PC-9 (cell line): ENCODE measurements at regions not wholly inside any gene's neighbourhood (a gene's known extent, or its start where the extent isn't known, plus 50 kb on each side); places are given as distances from the start of the nearest gene placed in this dataset.

Source experiments
- BruUV-seq: library from RNA; stranded (reverse); fragments of 400-500 nt; replicated peaks from 2 replicates; lab custom pipeline; 2021; lab: Mats Ljungman, UMichigan
- CTCF ChIA-PET: fragments of 300-600 bp; sonication (Branson Sonifier 250); formaldehyde crosslinking; loops from one replicate; lab custom pipeline; 2022; ENCODE audit warnings: antibody characterized with exemption; lab: Charles Lee
- POLR2A ChIA-PET: fragments of 300-600 bp; sonication (Branson Sonifier 250); formaldehyde crosslinking; loops from one replicate; lab custom pipeline; 2022; ENCODE audit warnings: antibody characterized with exemption; ENCODE audit not compliant: unreplicated experiment; lab: Charles Lee
- DNase-seq, 2 experiments: peaks; one replicate each; pipeline versions ENCODE4 v3.0.0 to v3.0.0-alpha.2; 2015 to 2022; ENCODE audit warnings: mixed read lengths in 1 of 2
- H2AFZ ChIP-seq: fragments of 200-600 bp; sonication (generic); 2 replicates; pipeline ENCODE4 v1.8.1; 2017; ENCODE audit warnings: antibody characterized with exemption
- H3F3A ChIP-seq: fragments of 200-600 bp; sonication (generic); 2 replicates; pipeline ENCODE4 v1.8.1; 2017; ENCODE audit warnings: antibody characterized with exemption, mild to moderate bottlenecking, low read depth; ENCODE audit not compliant: insufficient read depth
- H3K27ac ChIP-seq: fragments of 200-600 bp; sonication (generic); 2 replicates; pipeline ENCODE4 v1.6.1; 2016; ENCODE audit warnings: mixed run types
- H3K27me3 ChIP-seq: fragments of 200-600 bp; sonication (generic); 2 replicates; pipeline ENCODE4 v1.6.1; 2016; ENCODE audit warnings: low read depth, mixed run types; ENCODE audit not compliant: insufficient read depth
- H3K36me3 ChIP-seq: fragments of 200-600 bp; sonication (generic); 2 replicates; pipeline ENCODE4 v1.6.1; 2016; ENCODE audit warnings: low read depth, mixed run types
- H3K4me1 ChIP-seq: fragments of 200-600 bp; sonication (generic); replicated peaks from 2 replicates; pipeline ENCODE4 v1.6.1; 2016; ENCODE audit warnings: mixed run types; ENCODE audit not compliant: insufficient read depth
- H3K4me2 ChIP-seq: fragments of 200-600 bp; sonication (generic); 2 replicates; pipeline ENCODE4 v1.6.1; 2017; ENCODE audit warnings: mixed run types
- H3K4me3 ChIP-seq: fragments of 200-600 bp; sonication (generic); 2 replicates; pipeline ENCODE4 v1.6.1; 2016; ENCODE audit warnings: mixed run types
- H3K79me2 ChIP-seq: fragments of 200-600 bp; sonication (generic); 2 replicates; pipeline ENCODE4 v1.6.1; 2017; ENCODE audit warnings: low read depth, mixed run types
- H3K9me2 ChIP-seq: fragments of 200-600 bp; sonication (generic); 2 replicates; pipeline ENCODE4 v1.8.1; 2017; ENCODE audit warnings: mild to moderate bottlenecking; ENCODE audit not compliant: insufficient read depth
- H3K9me3 ChIP-seq: fragments of 200-600 bp; sonication (generic); 2 replicates; pipeline ENCODE4 v1.8.1; 2016; ENCODE audit warnings: low read depth; ENCODE audit not compliant: insufficient read depth
- H4K20me1 ChIP-seq: fragments of 200-600 bp; sonication (generic); 2 replicates; pipeline ENCODE4 v1.8.1; 2017; ENCODE audit not compliant: insufficient read depth
- CTCF ChIP-seq: fragments of 200-600 bp; sonication (generic); conservative IDR thresholded peaks from 2 replicates; pipeline ENCODE4 v1.6.1; 2017; ENCODE audit warnings: mixed run types, antibody characterized with exemption, mild to moderate bottlenecking, moderate library complexity
- EZH2 ChIP-seq: fragments of 200-600 bp; sonication (generic); IDR thresholded peaks from 2 replicates; pipeline ENCODE4 v1.8.0; 2017; ENCODE audit warnings: antibody characterized with exemption, low read depth
- intact Hi-C: fragments of 100-400 bp; cut with micrococcal nuclease; formaldehyde crosslinking; loops from one replicate; pipeline ENCODE4 v1.10.0; 2022; ENCODE audit not compliant: unreplicated experiment

- POLR2A ChIA-PET, result no interaction called here
Measured at GRCh38 chr12:24015833-24016160, 66.3 kb upstream of the SOX5 start.

GRCh38 chr12:24014915-24015832 lies 65.7 kb upstream of the SOX5 start:
- H3K9me3 ChIP-seq, result no peaks in the 10 kb centered on the region
- H3K27me3 ChIP-seq, result peaks cover 17% of the 10 kb centered on the region; the same call in 1 of the 2 replicates
- no TSS peak for BruUV-seq
- no peaks in the 10 kb centered on the region for H3F3A ChIP-seq
- ChIA-PET CTCF (no interaction called here), POLR2A (interaction anchor here (0.7 kb wide), 1 partner anchor 1586 kb away, joined by 10 read pairs; no protein-coding TSS in a partner anchor)
- H3K36me3 ChIP-seq, result no peaks in the 10 kb centered on the region
- no peak for DNase-seq
- intact Hi-C loops, result no loop called here
- no peak overlapping the region for H3K27ac ChIP-seq
- H3K4me3 ChIP-seq, result no peak overlapping the region
- H3K79me2 ChIP-seq, result no peaks in the 10 kb centered on the region
- no peaks in the 10 kb centered on the region; the same call in 1 of the 2 replicates for H3K9me2 ChIP-seq
- no peaks in the 10 kb centered on the region for H4K20me1 ChIP-seq
- H3K4me2 ChIP-seq, result no peak overlapping the region
- TF ChIP-seq CTCF (no peak), EZH2 (no peak)
- no peak overlapping the region for H2AFZ ChIP-seq
- no peaks in the 10 kb centered on the region for H3K4me1 ChIP-seq

More at GRCh38 chr12:24015833-24016160, 66.3 kb upstream of the SOX5 start:
- TF ChIP-seq CTCF, result no peak
- no peak for TF ChIP-seq EZH2
- Histone ChIP-seq H3K4me1 (no peaks in the 10 kb centered on the region), H3K27me3 (peaks cover 17% of the 10 kb centered on the region; the same call in 1 of the 2 replicates), H3K9me2 (no peaks in the 10 kb centered on the region), H3K79me2 (no peaks in the 10 kb centered on the region), H2AFZ (no peak overlapping the region), H3K36me3 (no peaks in the 10 kb centered on the region), H3K27ac (no peak overlapping the region), H4K20me1 (no peaks in the 10 kb centered on the region), H3K9me3 (no peaks in the 10 kb centered on the region), H3F3A (no peaks in the 10 kb centered on the region), H3K4me2 (no peak overlapping the region), H3K4me3 (no peak overlapping the region)
- DNase-seq, result no peak
- intact Hi-C loops, result no loop called here
- no TSS peak for BruUV-seq
- CTCF ChIA-PET, result no interaction called here

- Histone ChIP-seq H3K4me3 (no peak overlapping the region), H3K27me3 (peaks cover 17% of the 10 kb centered on the region; the same call in 1 of the 2 replicates), H3K4me1 (no peaks in the 10 kb centered on the region), H3F3A (no peaks in the 10 kb centered on the region), H3K79me2 (no peaks in the 10 kb centered on the region), H3K9me3 (no peaks in the 10 kb centered on the region), H2AFZ (no peak overlapping the region), H3K36me3 (no peaks in the 10 kb centered on the region), H4K20me1 (no peaks in the 10 kb centered on the region), H3K9me2 (no peaks in the 10 kb centered on the region; the same call in 1 of the 2 replicates), H3K4me2 (no peak overlapping the region), H3K27ac (no peak overlapping the region)
- intact Hi-C loops, result no loop called here
- CTCF ChIA-PET, result no interaction called here
- DNase-seq, result no peak
- no TSS peak for BruUV-seq
- no peak for TF ChIP-seq EZH2
- no peak for TF ChIP-seq CTCF
- POLR2A ChIA-PET, result interaction anchor here (0.7 kb wide), 1 partner anchor 1587 kb away, joined by 10 read pairs; no protein-coding TSS in a partner anchor
Measured at GRCh38 chr12:24014240-24014639, 64.8 kb upstream of the SOX5 start.
